HG02870 (cell line): ENCODE measurements at regions not wholly inside any gene's neighbourhood (a gene's known extent, or its start where the extent isn't known, plus 50 kb on each side); places are given as distances from the start of the nearest gene placed in this dataset.
A peak's percentile ranks its signal among the peaks of the same experiment; 100 is the strongest.

Source experiments
- ATAC-seq: cut with Tn5 transposase; IDR thresholded peaks from one replicate; pipeline ENCODE4 v1.9.1; 2021; ENCODE audit warnings: mild to moderate bottlenecking, moderate library complexity; ENCODE audit not compliant: unreplicated experiment

DNA sequence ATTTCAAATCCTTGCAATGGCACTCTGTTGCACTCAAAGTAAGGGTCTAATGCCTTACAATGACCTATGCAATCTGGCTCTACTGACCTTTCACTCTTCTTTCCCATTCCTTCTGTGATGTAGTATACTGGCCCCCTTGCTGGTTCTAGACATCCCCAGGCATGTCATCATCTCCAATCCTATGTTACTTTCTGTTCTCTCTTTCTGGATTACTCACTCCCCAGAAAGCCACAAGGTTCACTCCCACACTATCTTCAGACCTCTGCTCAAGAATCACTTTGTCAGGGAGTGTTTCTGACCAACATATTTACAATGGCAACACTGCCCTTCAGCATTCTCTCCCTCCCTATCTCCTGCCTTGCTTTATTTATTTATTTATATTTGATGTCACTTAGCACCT, 802.2 kb upstream of the WWC1 start:
- peak; percentile 88 for ATAC-seq

- ATAC-seq: no peak
Measured at GRCh38 chr5:167503926-167504720, 787.3 kb upstream of the WWC1 start.

DNA sequence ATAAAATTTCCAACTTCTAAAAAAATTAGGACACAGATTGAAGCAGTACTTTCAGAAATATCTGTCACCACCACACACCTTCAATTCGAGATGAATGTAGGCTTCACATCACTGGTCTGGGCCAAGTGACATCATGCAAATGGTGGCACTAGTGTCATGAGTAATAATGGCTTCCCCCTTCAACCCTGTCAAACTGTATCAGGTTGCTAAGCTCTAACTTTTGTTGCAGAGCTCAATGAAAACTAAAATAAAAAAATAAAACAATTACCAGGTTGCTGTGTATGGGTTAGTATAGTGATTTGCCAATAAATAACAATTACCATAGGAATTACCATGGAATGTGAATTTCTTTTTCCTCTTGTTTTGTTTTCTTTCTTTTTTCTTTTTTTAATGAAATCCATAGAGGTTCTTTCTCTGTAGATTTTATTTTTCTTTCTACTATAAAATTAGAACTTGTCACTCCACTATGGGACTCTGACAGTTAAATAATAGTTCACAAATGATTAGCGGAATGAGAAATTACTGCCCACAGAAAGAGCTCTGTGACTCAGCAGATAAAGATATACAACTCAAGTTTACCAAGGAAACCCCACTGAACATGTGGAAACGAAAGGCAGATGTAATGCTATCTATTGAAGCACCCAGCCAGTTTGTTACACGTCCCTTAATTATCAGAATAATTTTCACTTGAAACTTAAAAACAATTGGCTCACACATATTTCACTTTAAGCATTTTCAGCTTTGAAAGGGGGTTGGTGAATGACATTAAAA, 783.8 kb upstream of the WWC1 start:
- no peak for ATAC-seq

GRCh38 chr5:167509076-167509475, 782.4 kb upstream of the WWC1 start:
- ATAC-seq: no peak

GRCh38 chr5:167511276-167511675, 780.2 kb upstream of the WWC1 start:
- no peak for ATAC-seq

GRCh38 chr5:167512111-167512510, 779.3 kb upstream of the WWC1 start:
- no peak for ATAC-seq

- no peak for ATAC-seq
Measured at GRCh38 chr5:167513381-167513780, 778.1 kb upstream of the WWC1 start.

DNA sequence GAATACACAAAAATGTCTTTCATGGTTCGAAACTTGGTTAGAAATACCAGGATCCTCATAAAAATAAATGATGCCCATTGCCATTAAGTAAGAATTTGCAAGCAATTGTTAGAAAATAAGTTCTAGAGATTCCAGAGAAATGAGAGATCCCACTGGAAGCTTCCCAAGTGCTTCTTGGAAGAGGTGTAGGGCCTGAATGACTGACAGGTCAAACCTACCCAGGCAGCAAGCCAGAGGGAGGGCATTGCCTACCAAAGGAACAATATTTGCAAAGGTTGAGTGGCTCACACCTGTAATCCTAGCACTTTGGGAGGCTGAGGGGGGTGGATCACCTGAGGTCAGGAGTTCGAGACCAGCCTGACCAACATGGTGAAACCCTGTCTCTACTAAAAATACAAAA, 777.0 kb upstream of the WWC1 start:
- no peak for ATAC-seq

DNA sequence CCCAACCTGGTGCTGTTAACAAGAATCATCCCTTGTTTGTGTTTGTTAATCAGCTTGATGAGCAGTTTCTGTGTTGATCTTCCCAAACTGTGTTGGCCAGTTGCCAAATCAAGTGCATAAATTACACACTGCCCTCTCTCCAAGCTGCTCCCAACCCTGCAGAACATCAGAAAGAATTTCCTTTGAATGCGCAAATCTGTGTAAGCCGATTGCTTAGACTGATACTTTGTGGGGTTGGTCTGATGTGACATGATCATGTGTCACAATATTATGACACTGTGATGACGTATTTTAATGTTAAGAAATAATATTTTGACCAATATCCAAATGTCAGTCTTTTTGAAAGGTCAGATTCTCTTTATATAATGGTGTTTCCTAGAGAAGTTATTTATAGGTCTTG, 766.4 kb upstream of the WWC1 start:
- ATAC-seq: no peak

DNA sequence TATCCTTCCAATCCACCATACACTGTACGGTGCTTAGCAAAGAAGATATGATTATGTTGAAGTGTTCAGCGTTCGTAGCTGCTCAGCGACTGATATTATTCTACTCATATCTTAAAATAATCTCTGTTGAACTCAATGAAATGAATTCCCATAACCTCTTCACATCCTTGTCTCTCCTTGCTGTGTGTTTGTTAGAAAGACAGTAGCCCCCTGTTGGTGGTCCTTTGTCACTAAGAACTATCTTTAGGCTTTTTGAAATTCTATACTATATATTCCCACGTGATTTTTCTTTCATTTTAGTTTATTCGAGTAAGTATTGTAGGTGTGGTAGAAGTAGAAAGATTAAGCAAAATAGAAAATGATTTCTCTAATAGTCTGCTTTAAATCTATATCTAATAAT, 762.8 kb upstream of the WWC1 start:
- ATAC-seq: no peak

GRCh38 chr5:167530548-167530947, 760.9 kb upstream of the WWC1 start:
- no peak for ATAC-seq

- no peak for ATAC-seq
Measured at GRCh38 chr5:167533814-167534795, 757.3 kb upstream of the WWC1 start.

DNA sequence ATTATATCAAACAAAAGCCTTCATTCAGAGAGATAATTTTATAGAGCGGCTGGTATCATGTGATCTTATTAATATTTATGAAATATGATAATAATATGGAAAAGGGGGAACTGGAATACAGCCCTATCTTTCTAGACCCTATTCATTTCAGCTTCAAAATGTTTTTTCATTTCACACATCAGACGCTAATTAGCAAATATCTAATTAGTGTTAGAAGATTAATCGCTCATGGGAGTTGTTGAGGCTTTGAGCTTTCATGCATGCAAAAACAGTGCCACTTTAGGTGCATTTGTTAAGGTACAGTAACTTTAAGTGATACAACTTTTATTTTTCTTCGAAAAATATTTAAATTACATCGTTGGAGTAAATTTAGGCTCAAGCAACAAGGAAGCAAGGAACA, 751.7 kb upstream of the WWC1 start:
- ATAC-seq: no peak

DNA sequence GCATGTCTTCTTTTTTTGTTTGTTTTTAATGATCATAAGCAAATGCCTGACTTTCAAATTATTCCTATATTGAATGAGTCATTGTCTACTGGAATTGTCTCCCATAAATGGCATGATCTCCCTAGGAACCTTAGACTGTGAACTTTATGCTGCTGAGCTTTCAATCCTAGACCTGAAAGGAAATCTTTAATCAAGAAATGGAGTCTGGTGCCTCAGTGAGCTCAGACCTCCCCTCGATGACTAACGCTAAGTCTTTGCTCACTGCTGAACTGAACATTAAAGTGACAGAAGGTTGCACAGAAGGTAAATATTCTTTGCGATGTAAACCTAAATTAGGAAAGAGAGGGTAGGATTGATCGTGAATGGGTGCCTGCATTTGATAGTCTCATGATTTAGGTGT, 745.2 kb upstream of the WWC1 start:
- ATAC-seq: no peak

GRCh38 chr5:167552356-167552755, 739.1 kb upstream of the WWC1 start:
- no peak for ATAC-seq

DNA sequence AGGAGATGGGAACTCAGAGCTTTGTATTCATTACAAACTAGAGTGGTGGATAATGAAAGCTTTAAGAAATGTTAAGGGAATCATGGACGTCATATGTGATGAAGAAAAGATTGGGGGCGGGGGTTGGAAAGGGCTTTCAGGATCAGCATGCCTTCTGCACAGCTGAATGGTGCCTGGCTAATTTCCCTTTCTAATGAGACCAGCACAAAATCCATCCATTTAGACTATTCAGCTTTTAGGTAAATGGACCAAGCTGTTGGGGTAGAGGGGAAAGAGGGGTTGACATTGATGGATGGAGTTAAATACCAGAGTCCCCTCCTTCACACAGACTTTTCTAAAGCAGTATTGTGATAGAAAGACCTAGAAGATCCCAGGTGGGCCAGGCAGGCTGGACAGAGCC, 737.9 kb upstream of the WWC1 start:
- ATAC-seq: no peak

DNA sequence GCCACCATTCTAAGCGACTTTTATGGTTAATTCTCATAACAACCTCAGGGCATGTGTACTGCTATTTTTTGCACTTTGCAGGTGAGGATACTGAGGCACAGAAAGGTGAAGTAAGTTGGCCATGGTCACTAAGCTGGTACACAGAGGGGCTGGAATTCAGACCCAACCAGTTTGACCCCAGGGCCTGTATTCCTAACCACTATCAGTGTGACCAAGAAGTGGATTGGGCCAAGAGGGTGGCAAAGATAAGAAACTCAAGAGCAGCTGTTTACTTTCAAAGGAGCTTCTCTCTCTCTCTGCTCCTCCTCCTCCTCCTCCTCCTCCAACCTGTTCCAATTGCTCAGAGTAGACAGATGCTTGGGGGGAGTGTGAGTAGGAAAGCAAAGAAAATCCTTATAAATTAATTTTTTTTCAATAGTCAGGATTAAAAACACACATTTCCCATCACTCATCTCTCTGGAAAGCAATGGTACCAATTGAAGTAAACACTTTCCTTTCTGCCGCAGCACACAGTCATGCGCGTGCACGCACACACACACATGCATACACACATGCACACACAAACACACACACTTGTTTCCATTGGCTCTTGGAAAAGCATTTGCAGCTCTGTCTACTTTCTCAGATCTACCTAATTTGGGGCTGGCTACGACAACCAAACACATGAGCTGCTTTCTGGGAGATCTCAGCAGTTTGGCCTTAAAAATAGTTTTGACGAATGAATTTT, 736.7 kb upstream of the WWC1 start:
- no peak for ATAC-seq

GRCh38 chr5:167555565-167556166, 735.8 kb upstream of the WWC1 start:
- no peak for ATAC-seq

- no peak for ATAC-seq
Measured at GRCh38 chr5:167557359-167557758, 734.1 kb upstream of the WWC1 start.

DNA sequence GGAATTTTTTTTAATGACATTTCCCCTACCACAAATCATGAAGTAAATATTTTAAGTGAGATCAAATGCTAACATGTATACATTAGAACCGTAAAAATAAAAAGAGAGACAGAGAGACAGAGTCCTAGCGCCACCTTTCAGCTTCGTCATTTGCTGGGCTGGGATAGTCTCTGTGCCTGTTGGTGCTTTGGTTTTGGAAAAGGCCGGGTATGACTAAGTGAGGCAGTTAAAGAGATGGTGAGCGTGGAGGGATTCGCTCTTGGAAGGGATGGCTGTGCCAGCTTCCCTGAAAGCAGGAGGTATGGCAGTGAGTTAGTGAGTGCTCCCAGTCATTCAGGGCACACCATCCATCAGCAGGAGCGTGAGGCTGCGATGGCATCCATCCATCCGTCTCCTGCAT, 729.6 kb upstream of the WWC1 start:
- no peak for ATAC-seq
